NB4 (cell line): ENCODE measurements at regions not wholly inside any gene's neighbourhood (a gene's known extent, or its start where the extent isn't known, plus 50 kb on each side); places are given as distances from the start of the nearest gene placed in this dataset.

Experiments
- CTCF ChIP-seq: IDR thresholded peaks from one replicate; pipeline ENCODE4 v1.5.1; 2012; ENCODE audit warnings: low read depth, low read length
- POLR2A ChIP-seq: IDR thresholded peaks from 2 replicates; pipeline ENCODE4 v1.6.1; 2011; ENCODE audit warnings: mild to moderate bottlenecking; ENCODE audit not compliant: insufficient read length; ENCODE audit errors: extremely low read depth
- TF ChIP-seq, protein P1 (sequence below): IDR thresholded peaks from 2 replicates; pipeline ENCODE4 v1.6.1; 2011; ENCODE audit warnings: low read depth, low read length

DNA sequence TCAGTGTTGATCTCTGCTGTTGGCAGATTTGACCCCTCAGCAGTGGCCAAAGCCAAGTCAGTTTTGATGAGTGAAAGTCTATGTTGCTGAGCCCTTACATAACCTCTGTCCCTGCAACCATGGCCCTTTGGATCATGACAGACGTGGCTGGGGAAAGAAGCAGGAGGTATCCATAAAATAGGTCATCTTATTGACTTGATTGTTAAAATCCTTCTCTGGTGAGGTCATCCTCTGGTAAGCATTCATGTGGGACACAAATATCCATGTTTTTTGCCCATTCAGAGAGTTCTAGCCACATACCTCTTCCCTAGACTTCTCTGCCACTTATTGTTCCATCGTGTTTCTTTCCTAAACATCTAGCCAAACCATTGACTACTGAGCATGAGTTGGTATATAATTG lies 251.9 kb upstream of the PTER start:
- TF ChIP-seq CTCF: no peak
- TF ChIP-seq, protein P1, sequence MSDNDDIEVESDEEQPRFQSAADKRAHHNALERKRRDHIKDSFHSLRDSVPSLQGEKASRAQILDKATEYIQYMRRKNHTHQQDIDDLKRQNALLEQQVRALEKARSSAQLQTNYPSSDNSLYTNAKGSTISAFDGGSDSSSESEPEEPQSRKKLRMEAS: no peak
- no peak for TF ChIP-seq POLR2A
